ENCODE measurements at regions not wholly inside any gene's neighbourhood (a gene's known extent, or its start where the extent isn't known, plus 50 kb on each side); places are given as distances from the start of the nearest gene placed in this dataset.

GRCh38 chr4:166673911-166674310 is 560.4 kb downstream of the SPOCK3 start:
- no peak overlapping the region for H2BK15ac ChIP-seq (ENCODE audit: low read length)
- H3K56ac ChIP-seq (replicated peaks; ENCODE audit: insufficient read length, low read depth, low read length), result no peak overlapping the region
- no peak overlapping the region for H4K91ac ChIP-seq (replicated peaks; ENCODE audit: insufficient read length, low read length)
- FAIRE-seq (no peak), DNase-seq (ENCODE audit: low read depth in 1 of 2, low spot score in 2 of 2) (no peak)
- no peak overlapping the region for H2AFZ ChIP-seq (ENCODE audit: low read length)
- CTCF ChIA-PET (ENCODE audit: partially characterized antibody), result no interaction called here
- TF ChIP-seq KDM1A (IDR thresholded peaks at IDR 0.05; ENCODE audit: borderline replicate concordance, low read length), result no peak
- H3K36me3 ChIP-seq (ENCODE audit: control insufficient read depth in 2 of 4, insufficient read depth in 4 of 4, low read length in 3 of 4), result no peaks in the 10 kb centered on the region
- H3K18ac ChIP-seq (ENCODE audit: extremely low read depth, low read length), result no peak overlapping the region
- no peak overlapping the region for H3K23ac ChIP-seq (ENCODE audit: insufficient read length)
- POLR2A ChIA-PET (ENCODE audit: partially characterized antibody), result no interaction called here
- H3K4me3 ChIP-seq (ENCODE audit: extremely low read depth in 1 of 4, insufficient read depth in 2 of 4, low read depth in 3 of 4, low read length in 4 of 4), result no peak overlapping the region
- no peak overlapping the region for H2BK120ac ChIP-seq (replicated peaks; ENCODE audit: low read depth, low read length)
- no peak overlapping the region for H3K4ac ChIP-seq (replicated peaks; ENCODE audit: insufficient read length, low read depth, low read length)
- no peaks in the 10 kb centered on the region for H3K9me3 ChIP-seq (ENCODE audit: insufficient read depth in 2 of 2, low read depth in 1 of 2, low read length in 1 of 2)
- no peak overlapping the region for H3K14ac ChIP-seq (ENCODE audit: insufficient read length)
- no peak overlapping the region for H3K9ac ChIP-seq (replicated peaks in 1 of 4; ENCODE audit: extremely low read depth in 1 of 4, low read depth in 3 of 4, low read length in 3 of 4)
- H4K20me1 ChIP-seq (replicated peaks in 1 of 2; ENCODE audit: control insufficient read depth in 1 of 2, insufficient read depth in 2 of 2, low read length in 2 of 2), result no peaks in the 10 kb centered on the region
- H2BK5ac ChIP-seq (ENCODE audit: low read depth, low read length), result no peak overlapping the region
- no peak overlapping the region for H2BK20ac ChIP-seq (ENCODE audit: low read length)
- no peak overlapping the region for H3K27ac ChIP-seq (ENCODE audit: low read depth, low read length)
- no peaks in the 10 kb centered on the region for H3K23me2 ChIP-seq (ENCODE audit: low read depth, low read length)
- no peaks in the 10 kb centered on the region for H3K79me2 ChIP-seq (ENCODE audit: control insufficient read depth in 1 of 2, insufficient read depth in 2 of 2, low read length in 2 of 2)
- no peak overlapping the region for H4K8ac ChIP-seq (ENCODE audit: extremely low read depth, insufficient read depth, low read length)
- H2AK5ac ChIP-seq (ENCODE audit: low read depth, low read length), result no peak overlapping the region
- H3K4me1 ChIP-seq (replicated peaks in 1 of 4; ENCODE audit: control insufficient read depth in 3 of 4, insufficient read depth in 4 of 4, low read length in 3 of 4), result no peaks in the 10 kb centered on the region
- no peak overlapping the region for H4K5ac ChIP-seq (ENCODE audit: insufficient read length, low read depth, low read length)
- 90% methylated on average over 1 of the region's 1 CpG; no CpG with 5 or more reads in 1 of the 2 experiments for WGBS, 2 experiments (ENCODE audit: extremely low coverage in 1 of 2, insufficient coverage in 1 of 2, insufficient read length in 1 of 2, insufficient replicate concordance in 2 of 2, low coverage in 1 of 2, low lambda C conversion rate in 2 of 2, missing lambda C conversion rate in 1 of 2)
- no peaks in the 10 kb centered on the region for H3K79me1 ChIP-seq (ENCODE audit: low read depth, low read length)
- no peak overlapping the region for H2BK12ac ChIP-seq (ENCODE audit: low read depth, low read length)
- H3K4me2 ChIP-seq (ENCODE audit: insufficient read depth in 1 of 2, low read depth in 2 of 2, low read length in 2 of 2), result no peak overlapping the region
- H3K27me3 ChIP-seq (replicated peaks in 1 of 4; ENCODE audit: control insufficient read depth in 3 of 4, extremely low read depth in 1 of 4, insufficient read depth in 3 of 4, low read length in 3 of 4), result no peaks in the 10 kb centered on the region
